SU-DHL-6 (cell line): ENCODE measurements at regions not wholly inside any gene's neighbourhood (a gene's known extent, or its start where the extent isn't known, plus 50 kb on each side); places are given as distances from the start of the nearest gene placed in this dataset.
A peak's percentile ranks its signal among the peaks of the same experiment; 100 is the strongest.
"Not testable (repeated sequence)": the region's sequence is repeated elsewhere in the genome, so short reads cannot be mapped to it uniquely, and the experiment has no call there.

Experiments used
- H2AFZ ChIP-seq: fragments of 200-600 bp; sonication (generic); 2 replicates; pipeline ENCODE4 v1.6.1; 2014; ENCODE audit warnings: low read depth, mild to moderate bottlenecking, moderate library complexity, mixed read lengths, antibody characterized with exemption, low read length; ENCODE audit not compliant: severe bottlenecking
- H3F3A ChIP-seq: fragments of 200-600 bp; shearing (Covaris generic); 2 replicates; pipeline ENCODE4 v1.6.0; 2016; ENCODE audit warnings: antibody characterized with exemption, mild to moderate bottlenecking; ENCODE audit not compliant: insufficient read depth
- H3K27ac ChIP-seq: fragments of 200-600 bp; sonication (generic); 2 replicates; pipeline ENCODE4 v1.5.1; 2016; ENCODE audit warnings: low read depth, mild to moderate bottlenecking, low read length, moderate library complexity, mixed read lengths
- H3K27me3 ChIP-seq: fragments of 200-600 bp; sonication (generic), shearing (Covaris generic); 2 replicates; pipeline ENCODE4 v1.6.0; 2014; ENCODE audit warnings: mild to moderate bottlenecking, low read length
- H3K36me3 ChIP-seq: fragments of 200-600 bp; sonication (generic); 2 replicates; pipeline ENCODE4 v1.6.1; 2014; ENCODE audit warnings: mild to moderate bottlenecking, low read length, mixed read lengths
- H3K4me2 ChIP-seq: fragments of 300-600, 200-600 bp; shearing (Covaris generic), sonication (generic); 2 replicates; pipeline ENCODE4 v1.6.0; 2014; ENCODE audit warnings: low read length, low read depth, mild to moderate bottlenecking; ENCODE audit not compliant: poor library complexity, severe bottlenecking
- H3K4me3 ChIP-seq: fragments of 200-600 bp; sonication (generic); 2 replicates; pipeline ENCODE4 v1.5.1; 2014; ENCODE audit warnings: antibody characterized with exemption, low read length, mild to moderate bottlenecking, mixed read lengths; ENCODE audit not compliant: insufficient read depth, poor library complexity, severe bottlenecking
- H3K79me2 ChIP-seq: fragments of 200-600 bp; sonication (generic); 2 replicates; pipeline ENCODE4 v1.6.1; 2014; ENCODE audit warnings: mild to moderate bottlenecking, low read length, moderate library complexity; ENCODE audit not compliant: insufficient read depth
- H3K9ac ChIP-seq: fragments of 200-600 bp; sonication (generic); 2 replicates; pipeline ENCODE4 v1.7.0; 2014; ENCODE audit warnings: mild to moderate bottlenecking, low read length
- H3K9me2 ChIP-seq: fragments of 200-600 bp; sonication (generic); replicated peaks from 2 replicates; pipeline ENCODE4 v1.6.1; 2014; ENCODE audit warnings: low read length; ENCODE audit not compliant: insufficient read depth
- H3K9me3 ChIP-seq: fragments of 200-600 bp; sonication (generic); 2 replicates; pipeline ENCODE4 v1.6.1; 2014; ENCODE audit warnings: low read length, mixed read lengths; ENCODE audit not compliant: insufficient read depth
- H4K20me1 ChIP-seq: fragments of 200-600 bp; sonication (generic); 2 replicates; pipeline ENCODE4 v1.6.1; 2014; ENCODE audit warnings: low read depth, mild to moderate bottlenecking, antibody characterized with exemption, low read length, moderate library complexity, mixed read lengths

- not testable (repeated sequence) for H3K9me2 ChIP-seq, H3K27ac ChIP-seq, H4K20me1 ChIP-seq, H3K36me3 ChIP-seq, H3K4me3 ChIP-seq, H3F3A ChIP-seq, H3K27me3 ChIP-seq, H3K79me2 ChIP-seq, H3K9me3 ChIP-seq, H3K9ac ChIP-seq, H3K4me2 ChIP-seq, H2AFZ ChIP-seq
Observed at GRCh38 chr1:83457735-83458248, 541.1 kb downstream of the TTLL7 start.

GRCh38 chr1:83457281-83457680 is 541.7 kb downstream of the TTLL7 start:
- not testable (repeated sequence) for H3K79me2 ChIP-seq, H2AFZ ChIP-seq, H3K9ac ChIP-seq, H4K20me1 ChIP-seq, H3K36me3 ChIP-seq, H3K9me2 ChIP-seq, H3K4me3 ChIP-seq, H3K9me3 ChIP-seq, H3K4me2 ChIP-seq, H3K27ac ChIP-seq, H3K27me3 ChIP-seq, H3F3A ChIP-seq

DNA sequence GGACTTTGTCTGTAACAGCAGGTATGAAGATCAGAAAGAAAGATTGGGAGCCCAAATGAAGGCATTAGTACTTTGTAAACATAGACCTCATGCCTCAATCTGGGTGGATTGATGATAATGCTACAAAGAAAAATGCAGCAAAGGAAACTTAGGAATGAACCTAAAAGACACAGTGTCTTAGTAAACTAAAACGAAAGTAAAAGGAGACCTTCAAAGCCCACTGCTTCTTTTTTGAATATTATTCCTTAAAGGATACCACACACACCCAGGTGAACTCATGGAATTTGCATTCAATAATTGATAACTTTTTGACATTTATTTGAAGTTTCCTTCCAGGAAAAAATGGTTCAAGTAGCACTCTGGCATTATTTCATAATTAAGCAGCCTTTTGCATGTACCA is 543.2 kb downstream of the TTLL7 start:
- not testable (repeated sequence) for H3K9ac ChIP-seq, H3K79me2 ChIP-seq, H3K9me3 ChIP-seq, H3F3A ChIP-seq, H4K20me1 ChIP-seq, H3K9me2 ChIP-seq, H3K27ac ChIP-seq, H3K27me3 ChIP-seq, H3K4me3 ChIP-seq, H2AFZ ChIP-seq, H3K36me3 ChIP-seq
- H3K4me2 ChIP-seq: peak overlapping the region; percentile 23

DNA sequence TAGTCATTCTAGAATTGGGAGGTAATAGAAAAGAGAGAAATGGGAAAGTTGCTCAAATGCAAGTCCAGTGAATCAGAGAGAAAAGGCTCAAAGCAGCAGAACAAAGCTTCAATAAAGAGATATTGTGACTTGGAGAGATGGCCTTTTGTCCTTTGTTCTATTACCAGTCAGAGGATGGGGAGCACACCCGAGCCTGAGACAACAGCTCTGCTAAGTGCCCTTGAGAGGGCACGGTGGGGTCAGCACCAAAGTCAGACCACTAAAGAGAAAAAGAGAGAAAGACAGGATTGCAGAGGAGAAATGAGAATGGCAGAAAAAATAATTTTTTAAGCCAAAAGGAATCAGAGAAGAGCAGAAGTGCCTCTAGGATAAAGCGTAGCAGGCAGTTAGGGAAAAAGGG is 553.1 kb downstream of the TTLL7 start:
- not testable (repeated sequence) for H3K79me2 ChIP-seq, H3K36me3 ChIP-seq, H2AFZ ChIP-seq, H3K27me3 ChIP-seq, H4K20me1 ChIP-seq, H3K9ac ChIP-seq, H3K9me3 ChIP-seq, H3K4me3 ChIP-seq, H3F3A ChIP-seq, H3K9me2 ChIP-seq, H3K4me2 ChIP-seq, H3K27ac ChIP-seq

- H3K9me2 ChIP-seq, H3K36me3 ChIP-seq, H3K9me3 ChIP-seq, H3K9ac ChIP-seq, H4K20me1 ChIP-seq, H3F3A ChIP-seq, H3K4me3 ChIP-seq, H3K79me2 ChIP-seq, H3K4me2 ChIP-seq, H2AFZ ChIP-seq, H3K27ac ChIP-seq, H3K27me3 ChIP-seq: not testable (repeated sequence)
Observed at GRCh38 chr1:83442412-83442811, 556.5 kb downstream of the TTLL7 start.

DNA sequence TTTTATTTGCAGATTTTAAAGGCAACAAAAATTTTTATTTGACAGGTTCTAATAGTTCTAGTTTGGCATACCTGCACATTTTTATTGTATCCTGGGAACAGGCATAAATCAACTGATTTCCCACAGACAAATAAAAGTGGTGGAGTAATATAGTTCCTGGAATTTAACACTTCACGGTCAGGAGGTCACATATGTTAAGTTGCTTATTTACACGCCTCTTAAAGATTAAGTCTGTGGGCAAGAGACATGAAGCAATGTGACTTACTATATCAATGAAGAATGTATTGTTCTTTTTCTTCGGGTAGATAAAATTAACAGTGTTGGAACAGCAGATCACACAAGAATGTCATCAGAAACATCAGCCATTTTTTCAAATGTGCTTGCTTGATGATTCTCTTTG is 558.3 kb downstream of the TTLL7 start:
- not testable (repeated sequence) for H3K4me2 ChIP-seq, H3F3A ChIP-seq, H4K20me1 ChIP-seq, H3K36me3 ChIP-seq, H3K27me3 ChIP-seq, H3K9me3 ChIP-seq, H2AFZ ChIP-seq, H3K9me2 ChIP-seq, H3K4me3 ChIP-seq, H3K27ac ChIP-seq, H3K79me2 ChIP-seq, H3K9ac ChIP-seq

DNA sequence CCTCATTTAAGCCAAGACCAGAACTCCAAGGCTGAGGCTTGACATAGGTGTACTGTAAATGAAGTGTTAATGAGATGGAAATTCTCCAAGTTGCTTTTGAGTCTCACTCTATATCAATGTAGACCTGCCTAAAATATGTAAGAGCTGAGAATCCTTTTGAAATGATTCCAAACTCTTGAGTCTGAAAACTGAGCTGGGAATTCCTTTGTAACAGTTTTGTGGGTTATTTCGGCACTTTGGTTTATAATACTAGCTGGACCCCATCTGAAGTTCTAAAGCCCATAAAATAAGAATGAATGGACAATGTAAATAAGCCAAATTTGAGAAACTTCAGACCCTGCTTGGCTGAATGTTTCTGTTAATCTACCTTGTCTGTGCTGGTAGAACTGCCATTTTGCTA is 558.9 kb downstream of the TTLL7 start:
- H3K4me2 ChIP-seq, H3K79me2 ChIP-seq, H3K9me3 ChIP-seq, H4K20me1 ChIP-seq, H2AFZ ChIP-seq, H3K27me3 ChIP-seq, H3K4me3 ChIP-seq, H3K36me3 ChIP-seq, H3K27ac ChIP-seq, H3K9ac ChIP-seq, H3F3A ChIP-seq, H3K9me2 ChIP-seq: not testable (repeated sequence)

GRCh38 chr1:83438316-83438715 is 560.6 kb downstream of the TTLL7 start:
- not testable (repeated sequence) for H3K9ac ChIP-seq, H3K27me3 ChIP-seq, H3K79me2 ChIP-seq, H3K9me2 ChIP-seq, H3K4me3 ChIP-seq, H3F3A ChIP-seq, H3K9me3 ChIP-seq, H3K4me2 ChIP-seq, H2AFZ ChIP-seq, H3K36me3 ChIP-seq, H4K20me1 ChIP-seq, H3K27ac ChIP-seq
